ENCODE measurements at regions not wholly inside any gene's neighbourhood (a gene's known extent, or its start where the extent isn't known, plus 50 kb on each side); places are given as distances from the start of the nearest gene placed in this dataset.

GRCh38 chr16:73447846-73448245 is 399.9 kb upstream of the ZFHX3 start:
- ATAC-seq: no peak
- no peaks in the 10 kb centered on the region for H3K4me1 ChIP-seq (ENCODE audit: control insufficient read depth, insufficient read depth, low read length)
- H3K4me3 ChIP-seq (ENCODE audit: low read depth in 2 of 2, low read length in 2 of 2): no peak overlapping the region
- no peak overlapping the region for H3K27ac ChIP-seq (ENCODE audit: low read length)
- DNase-seq (ENCODE audit: low read depth, low spot score): no peak
- H3K36me3 ChIP-seq (ENCODE audit: control insufficient read depth, insufficient read depth, low read length): no peaks in the 10 kb centered on the region
- no peaks in the 10 kb centered on the region for H3K9me3 ChIP-seq (ENCODE audit: control insufficient read depth, insufficient read depth, low read depth, low read length)
- intact Hi-C loops (cut with micrococcal nuclease; ENCODE audit: unreplicated experiment): no loop called here
- no peaks in the 10 kb centered on the region for H3K27me3 ChIP-seq (ENCODE audit: control insufficient read depth, insufficient read depth, low read length)
- in situ Hi-C loops (cut with HindIII; ENCODE audit: low pct_unique_long_range_greater_than_20kb, low sequenced_read_pairs): no loop called here
- POLR2A ChIA-PET: no interaction called here
- no peak for TF ChIP-seq TCF7L2 (IDR thresholded peaks at IDR 0.05; ENCODE audit: low read depth, low read length)
- no peak for TF ChIP-seq CTCF (IDR thresholded peaks at IDR 0.05)
- TF ChIP-seq REST (IDR thresholded peaks at IDR 0.05; ENCODE audit: insufficient read depth in 1 of 2, low read depth in 2 of 2, low read length in 1 of 2): no peak
- TF ChIP-seq SIN3A (IDR thresholded peaks at IDR 0.05; ENCODE audit: borderline replicate concordance, insufficient read depth, low read depth, low read length): no peak
- TF ChIP-seq POLR2AphosphoS5 (IDR thresholded peaks at IDR 0.05; ENCODE audit: low read depth, low read length): no peak
- no TSS peak for BruUV-seq (replicated peaks)
- CTCF ChIA-PET: no interaction called here

GRCh38 chr16:73434621-73435020 is 386.7 kb upstream of the ZFHX3 start:
- Histone ChIP-seq H3K27me3 (ENCODE audit: control insufficient read depth, insufficient read depth, low read length) (no peaks in the 10 kb centered on the region; the same call in 1 of the 2 replicates), H3K27ac (ENCODE audit: low read length) (no peak overlapping the region), H3K4me3 (ENCODE audit: low read depth in 2 of 2, low read length in 2 of 2) (no peak overlapping the region), H3K4me1 (ENCODE audit: control insufficient read depth, insufficient read depth, low read length) (no peaks in the 10 kb centered on the region), H3K9me3 (ENCODE audit: control insufficient read depth, insufficient read depth, low read depth, low read length) (no peaks in the 10 kb centered on the region), H3K36me3 (ENCODE audit: control insufficient read depth, insufficient read depth, low read length) (no peaks in the 10 kb centered on the region)
- in situ Hi-C loops (cut with HindIII; ENCODE audit: low pct_unique_long_range_greater_than_20kb, low sequenced_read_pairs): no loop called here
- no TSS peak for BruUV-seq (replicated peaks)
- TF ChIP-seq POLR2AphosphoS5 (IDR thresholded peaks at IDR 0.05; ENCODE audit: low read depth, low read length): no peak
- TF ChIP-seq SIN3A (IDR thresholded peaks at IDR 0.05; ENCODE audit: borderline replicate concordance, insufficient read depth, low read depth, low read length): no peak
- no peak for TF ChIP-seq REST (IDR thresholded peaks at IDR 0.05; ENCODE audit: insufficient read depth in 1 of 2, low read depth in 2 of 2, low read length in 1 of 2)
- no peak for TF ChIP-seq CTCF (IDR thresholded peaks at IDR 0.05)
- no peak for TF ChIP-seq TCF7L2 (IDR thresholded peaks at IDR 0.05; ENCODE audit: low read depth, low read length)
- intact Hi-C loops (cut with micrococcal nuclease; ENCODE audit: unreplicated experiment): no loop called here
- ChIA-PET CTCF (no interaction called here), POLR2A (no interaction called here)
- ATAC-seq: no peak
- DNase-seq (ENCODE audit: low read depth, low spot score): no peak

Data from Panc1 (cell line).